Subcutaneous abdominal adipose tissue (tissue), 5 donors: ENCODE measurements at regions not wholly inside any gene's neighbourhood (a gene's known extent, or its start where the extent isn't known, plus 50 kb on each side); places are given as distances from the start of the nearest gene placed in this dataset.

ENCODE experiments used
- H3K27ac ChIP-seq: one replicate; pipeline ENCODE4 v1.7.0; 2013; ENCODE audit warnings: low read depth, mild to moderate bottlenecking, inconsistent platforms, low read length, moderate library complexity
- H3K27me3 ChIP-seq, 5 donors: one replicate each; pipeline ENCODE4 v1.7.0; 2013; ENCODE audit warnings: low read length in 5 of 5, inconsistent platforms in 1 of 5; ENCODE audit not compliant: control insufficient read depth in 5 of 5, insufficient read depth in 4 of 5
- H3K36me3 ChIP-seq, 5 donors: one replicate each; pipeline ENCODE4 v1.7.0; 2013; ENCODE audit warnings: low read length in 5 of 5; ENCODE audit not compliant: control insufficient read depth in 5 of 5, insufficient read depth in 5 of 5
- H3K4me1 ChIP-seq, 5 donors: one replicate each; pipeline ENCODE4 v1.7.0; 2013; ENCODE audit warnings: low read length in 5 of 5, mild to moderate bottlenecking in 3 of 5, moderate library complexity in 1 of 5; ENCODE audit not compliant: control insufficient read depth in 5 of 5, insufficient read depth in 5 of 5
- H3K4me3 ChIP-seq, 5 donors: one replicate each; pipeline ENCODE4 v1.7.0; 2013; ENCODE audit warnings: low read length in 5 of 5, low read depth in 1 of 5
- H3K9ac ChIP-seq, 5 donors: one replicate each; pipeline ENCODE4 v1.7.0; 2013; ENCODE audit warnings: low read length in 5 of 5, mild to moderate bottlenecking in 4 of 5, moderate library complexity in 3 of 5
- H3K9me3 ChIP-seq, 5 donors: one replicate each; pipeline ENCODE4 v1.7.0; 2013; ENCODE audit warnings: low read length in 5 of 5; ENCODE audit not compliant: control insufficient read depth in 5 of 5
- donor health status: healthy.
- donor health status: healthy.
- donor health status: healthy.
- donor health status: healthy.
- donor health status: healthy.

- H3K27me3 ChIP-seq, result no peaks in the 10 kb centered on the region
- H3K9ac ChIP-seq, result no peak overlapping the region
- H3K9me3 ChIP-seq, result no peaks in the 10 kb centered on the region
- no peak overlapping the region for H3K4me3 ChIP-seq
- H3K36me3 ChIP-seq, result no peaks in the 10 kb centered on the region
- H3K27ac ChIP-seq, result peak overlapping the region; percentile 83
- H3K4me1 ChIP-seq, result peaks cover 30 to 75% (median 74%) of the 10 kb centered on the region in 5 donors
These were observed 169.6 kb upstream of the HAAO start for GRCh38 chr2:42961961-42962360.

GRCh38 chr2:42961385-42961811 lies 169.0 kb upstream of the HAAO start:
- Histone ChIP-seq H3K4me1 (peaks cover 30 to 75% (median 74%) of the 10 kb centered on the region in 5 donors), H3K27ac (peak overlapping the region; percentile 83), H3K9ac (peak overlapping the region in 1 of 5 donors; percentile 74), H3K36me3 (no peaks in the 10 kb centered on the region), H3K4me3 (peak overlapping the region in 1 of 5 donors; percentile 12), H3K9me3 (no peaks in the 10 kb centered on the region), H3K27me3 (no peaks in the 10 kb centered on the region)

GRCh38 chr2:42960842-42961180 lies 168.4 kb upstream of the HAAO start:
- Histone ChIP-seq H3K27me3 (no peaks in the 10 kb centered on the region), H3K36me3 (no peaks in the 10 kb centered on the region), H3K9ac (peak overlapping the region in 2 of 5 donors; percentile 17 to 74), H3K4me3 (no peak overlapping the region), H3K4me1 (peaks cover 30 to 75% (median 74%) of the 10 kb centered on the region in 5 donors), H3K9me3 (no peaks in the 10 kb centered on the region), H3K27ac (peak overlapping the region; percentile 83)

- peak overlapping the region; percentile 83 for H3K27ac ChIP-seq
- H3K27me3 ChIP-seq, result no peaks in the 10 kb centered on the region
- H3K4me3 ChIP-seq, result no peak overlapping the region
- peaks cover 29 to 74% (median 69%) of the 10 kb centered on the region in 5 donors for H3K4me1 ChIP-seq
- peak overlapping the region in 4 of 5 donors; percentile 9 to 33 (median 20) for H3K9ac ChIP-seq
- H3K36me3 ChIP-seq, result no peaks in the 10 kb centered on the region
- no peaks in the 10 kb centered on the region for H3K9me3 ChIP-seq
These were observed 167.8 kb upstream of the HAAO start for GRCh38 chr2:42960002-42960841.

DNA sequence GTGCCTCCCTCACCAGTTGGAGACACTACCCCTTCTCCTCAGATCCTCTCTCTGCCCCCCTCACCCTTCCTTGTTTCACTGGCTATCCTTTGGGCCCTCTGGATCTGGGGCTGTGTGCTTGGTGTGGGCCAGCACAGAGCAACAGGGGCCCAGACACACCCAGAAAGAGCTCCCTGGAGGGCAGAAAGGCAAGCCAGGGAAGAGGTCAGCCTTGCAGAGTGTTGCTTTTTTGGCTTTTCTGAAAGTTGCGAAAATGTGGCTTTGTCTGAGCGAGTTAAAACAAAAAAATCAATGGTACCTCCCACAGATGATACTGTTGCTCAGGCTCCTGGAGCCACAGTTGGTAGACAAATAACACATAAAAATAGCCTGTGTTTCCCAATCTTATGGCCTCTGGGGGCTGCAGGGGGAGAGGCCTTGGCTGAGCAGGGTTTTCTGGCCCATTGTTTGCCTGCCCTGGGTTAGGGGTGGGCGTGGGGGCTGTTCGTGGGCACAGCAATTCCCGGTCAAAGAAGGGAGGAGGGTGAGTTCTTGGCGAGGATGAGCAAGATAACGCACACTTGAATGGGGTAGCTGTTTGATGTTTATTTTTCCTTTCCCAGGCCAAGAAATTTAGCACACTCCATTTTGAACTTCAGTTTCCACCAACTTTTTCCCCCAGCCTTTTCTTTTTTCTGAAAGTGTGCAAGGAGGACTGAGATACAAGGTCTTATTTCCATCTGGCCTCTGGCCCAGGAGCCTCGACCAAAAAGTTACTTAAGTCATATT lies 167.0 kb upstream of the HAAO start:
- Histone ChIP-seq H3K27me3 (no peaks in the 10 kb centered on the region), H3K4me3 (peak overlapping the region in 1 of 5 donors; percentile 6), H3K36me3 (no peaks in the 10 kb centered on the region), H3K9me3 (no peaks in the 10 kb centered on the region), H3K4me1 (peaks cover 29 to 74% (median 65%) of the 10 kb centered on the region in 5 donors), H3K9ac (peak overlapping the region in 1 of 5 donors; percentile 37), H3K27ac (peak overlapping the region; percentile 83)

- Histone ChIP-seq H3K36me3 (no peaks in the 10 kb centered on the region), H3K9ac (peak overlapping the region in 1 of 5 donors; percentile 37), H3K27ac (peak overlapping the region; percentile 83), H3K9me3 (no peaks in the 10 kb centered on the region), H3K4me3 (no peak overlapping the region), H3K4me1 (peaks cover 31 to 77% (median 67%) of the 10 kb centered on the region in 5 donors), H3K27me3 (no peaks in the 10 kb centered on the region)
These were observed 166.4 kb upstream of the HAAO start for GRCh38 chr2:42958741-42959233.

- Histone ChIP-seq H3K9me3 (no peaks in the 10 kb centered on the region), H3K27me3 (no peaks in the 10 kb centered on the region), H3K4me1 (peaks cover 30 to 81% (median 68%) of the 10 kb centered on the region in 5 donors), H3K9ac (no peak overlapping the region), H3K36me3 (no peaks in the 10 kb centered on the region), H3K4me3 (no peak overlapping the region), H3K27ac (no peak overlapping the region)
These were observed 165.5 kb upstream of the HAAO start for GRCh38 chr2:42957861-42958301.

DNA sequence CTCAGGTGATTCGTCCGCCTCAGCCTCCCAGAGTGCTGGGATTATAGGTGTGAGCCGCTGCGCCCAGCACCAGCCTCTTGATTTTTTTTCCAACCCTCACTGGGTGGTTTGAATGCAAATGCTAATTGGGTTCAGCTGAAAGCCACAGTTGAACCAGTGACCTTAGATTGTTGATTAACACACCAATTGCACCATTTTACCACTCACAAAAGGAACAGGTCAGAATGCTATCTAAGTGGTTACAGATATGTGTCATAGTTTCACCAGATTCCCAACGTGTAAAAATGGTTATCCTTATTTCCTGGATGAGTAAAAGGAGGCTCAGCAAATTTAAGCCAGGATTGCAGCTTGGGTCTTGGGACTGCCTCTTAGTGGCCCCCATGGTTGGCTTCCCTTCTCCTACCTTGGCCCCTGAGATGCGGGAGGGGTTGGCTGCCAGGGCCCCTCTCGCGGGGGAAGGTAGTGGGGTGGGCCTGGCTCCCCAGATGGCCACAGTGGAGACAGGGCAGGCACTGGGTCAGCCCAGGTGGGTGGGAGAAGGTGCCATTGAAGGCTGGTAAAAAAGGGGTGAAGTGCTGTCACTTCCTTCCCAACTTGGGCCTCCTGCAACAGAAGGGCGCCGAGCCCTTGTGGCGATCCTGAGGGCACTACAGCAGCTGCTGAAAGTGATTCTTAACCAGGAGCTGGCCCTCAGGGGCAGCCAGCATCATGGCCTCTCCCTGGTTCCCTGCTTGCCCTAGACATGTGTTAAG lies 164.9 kb upstream of the HAAO start:
- peaks cover 26 to 81% (median 66%) of the 10 kb centered on the region in 5 donors for H3K4me1 ChIP-seq

DNA sequence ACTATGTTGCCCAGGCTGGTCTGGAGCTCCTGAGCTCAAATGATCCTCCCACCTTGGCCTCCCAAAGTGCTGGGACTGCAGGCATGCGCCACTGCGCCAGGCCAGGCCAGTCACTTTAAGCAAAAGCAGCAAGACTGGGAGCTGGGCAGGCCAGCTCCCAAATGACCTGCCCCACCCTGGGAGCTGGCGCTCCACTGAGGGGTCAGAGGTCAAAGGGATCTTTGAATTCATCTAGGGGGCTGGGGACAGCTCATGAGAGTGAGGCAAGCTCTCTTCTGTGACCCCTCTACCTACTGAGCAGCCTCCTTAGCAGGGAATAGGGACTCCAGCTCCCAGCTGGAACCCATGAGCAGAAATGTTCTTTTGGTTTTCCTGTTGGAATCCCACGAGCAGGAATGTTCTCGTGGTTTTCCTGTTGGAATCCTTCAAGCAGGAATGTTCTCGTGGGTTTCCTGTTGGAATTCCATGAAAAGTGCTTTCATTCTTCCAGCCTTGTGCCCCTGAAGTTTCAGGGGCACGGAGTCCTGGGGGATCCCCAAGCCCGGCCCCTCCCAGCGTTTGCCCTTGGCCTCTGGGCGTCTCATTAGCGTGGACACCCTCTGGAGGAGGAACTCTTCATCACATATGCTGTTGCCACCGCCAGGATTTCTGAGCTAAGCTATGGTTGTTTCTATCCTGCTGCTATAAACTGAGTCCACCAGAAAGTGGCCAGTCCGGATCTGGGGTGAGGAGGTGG lies 162.0 kb upstream of the HAAO start:
- H3K4me3 ChIP-seq, result no peak overlapping the region
- peak overlapping the region; percentile 30 for H3K27ac ChIP-seq
- peak overlapping the region in 1 of 5 donors; percentile 26 for H3K9ac ChIP-seq
- no peaks in the 10 kb centered on the region for H3K9me3 ChIP-seq
- H3K36me3 ChIP-seq, result no peaks in the 10 kb centered on the region
- peaks cover 21 to 72% (median 51%) of the 10 kb centered on the region in 5 donors for H3K4me1 ChIP-seq
- no peaks in the 10 kb centered on the region for H3K27me3 ChIP-seq

More for the DNA sequence above, 164.9 kb upstream of the HAAO start:
- no peaks in the 10 kb centered on the region for H3K9me3 ChIP-seq
- H3K4me3 ChIP-seq, result no peak overlapping the region
- H3K9ac ChIP-seq, result no peak overlapping the region
- H3K27ac ChIP-seq, result no peak overlapping the region
- no peaks in the 10 kb centered on the region for H3K36me3 ChIP-seq
- H3K27me3 ChIP-seq, result no peaks in the 10 kb centered on the region
